ENCODE measurements at regions not wholly inside any gene's neighbourhood (a gene's known extent, or its start where the extent isn't known, plus 50 kb on each side); places are given as distances from the start of the nearest gene placed in this dataset.
"Not testable (repeated sequence)": the region's sequence is repeated elsewhere in the genome, so short reads cannot be mapped to it uniquely, and the experiment has no call there.

DNA sequence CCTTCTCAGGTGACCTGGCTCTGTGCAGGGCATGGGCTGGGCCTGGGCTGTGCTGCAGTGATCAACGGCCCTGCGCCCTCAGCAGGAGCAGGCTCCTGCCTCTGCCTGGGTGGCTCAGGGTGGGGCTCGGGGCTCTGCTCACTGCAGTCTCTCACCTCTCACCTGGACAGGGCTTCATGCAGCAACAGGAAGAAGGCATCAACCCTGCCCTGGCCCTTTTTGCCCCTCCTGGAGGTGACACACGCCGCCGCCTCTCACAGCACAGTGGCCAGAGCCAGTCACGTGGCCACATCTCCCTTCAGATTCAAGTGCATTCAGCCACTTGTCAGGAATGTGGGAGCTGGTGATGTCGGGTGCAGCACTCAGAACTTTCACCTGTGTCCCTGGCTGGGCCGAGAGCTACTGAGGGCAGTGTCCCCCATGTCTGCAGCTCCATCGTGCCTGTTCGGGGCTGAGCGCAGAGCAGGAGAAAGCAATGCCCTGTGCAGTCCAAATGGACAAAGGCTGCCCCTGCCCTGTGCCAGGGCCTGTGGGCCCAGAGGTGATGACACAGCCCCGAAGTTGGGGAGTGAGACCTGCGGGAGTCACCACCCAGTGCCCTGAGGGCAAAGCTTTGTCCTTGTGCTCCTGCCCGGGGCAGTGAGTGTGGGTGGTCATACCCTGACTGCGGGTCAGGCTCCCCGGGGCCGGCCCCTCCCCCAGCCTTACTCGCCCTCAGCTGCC lies 314.0 kb downstream of the PTPRU start:
- H3K27ac ChIP-seq = no peak overlapping the region
- DNase-seq (ENCODE audit: low spot score) = no peak
- no peaks in the 10 kb centered on the region for H3K79me2 ChIP-seq (ENCODE audit: low read depth)
- no peak overlapping the region for H2AFZ ChIP-seq (replicated peaks)
- H3K4me2 ChIP-seq = no peak overlapping the region
- H3K9ac ChIP-seq = no peak overlapping the region
- no peaks in the 10 kb centered on the region for H3F3A ChIP-seq (ENCODE audit: low read depth)
- H3K4me1 Mint-ChIP-seq = peaks cover 3% of the 10 kb centered on the region
- H3K27me3 ChIP-seq = no peaks in the 10 kb centered on the region
- H4K20me1 ChIP-seq (ENCODE audit: low read depth) = no peaks in the 10 kb centered on the region
- peaks cover 2% of the 10 kb centered on the region for H3K27me3 Mint-ChIP-seq (ENCODE audit: insufficient read depth, low read depth)
- TF ChIP-seq EZH2phosphoT487 (IDR thresholded peaks at IDR 0.05) = no peak
- TF ChIP-seq CTCF (IDR thresholded peaks at IDR 0.05) = no peak
- TF ChIP-seq EZH2 (IDR thresholded peaks at IDR 0.05) = no peak
- no peaks in the 10 kb centered on the region for H3K36me3 ChIP-seq
- no peaks in the 10 kb centered on the region for H3K9me3 Mint-ChIP-seq
- no peak overlapping the region for H3K4me3 Mint-ChIP-seq
- H3K36me3 Mint-ChIP-seq = no peaks in the 10 kb centered on the region
- H3K27ac Mint-ChIP-seq = no peak overlapping the region
- no peaks in the 10 kb centered on the region for H3K9me3 ChIP-seq (ENCODE audit: low read depth)
- no peak overlapping the region for H3K4me3 ChIP-seq
- H3K4me1 ChIP-seq = no peaks in the 10 kb centered on the region

DNA sequence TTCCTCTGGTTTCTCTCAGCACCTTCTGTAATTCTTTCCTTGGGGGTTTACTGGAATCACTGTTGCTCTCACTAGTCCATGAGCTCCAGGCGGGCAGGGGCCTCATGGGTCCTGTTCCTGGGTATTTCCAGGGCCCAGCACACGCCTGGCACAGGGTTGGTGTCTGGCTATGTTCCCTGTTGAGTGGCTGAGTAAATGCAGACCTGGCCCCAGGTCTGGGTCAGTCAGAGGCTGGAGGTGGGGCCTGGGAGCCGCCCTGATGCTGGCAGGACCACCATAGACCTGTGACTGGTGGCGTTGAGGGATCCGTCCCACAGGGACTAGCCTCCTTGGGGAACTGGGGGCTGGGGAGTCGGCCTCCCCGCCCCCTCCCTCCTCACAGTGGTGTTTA lies 313.4 kb downstream of the PTPRU start:
- H3F3A ChIP-seq (ENCODE audit: low read depth); H3K4me3 Mint-ChIP-seq; H3K4me1 Mint-ChIP-seq; H2AFZ ChIP-seq (replicated peaks); H3K36me3 ChIP-seq; DNase-seq (ENCODE audit: low spot score); H3K27ac Mint-ChIP-seq; H3K27me3 Mint-ChIP-seq (ENCODE audit: insufficient read depth, low read depth); H3K4me3 ChIP-seq; H3K9me3 ChIP-seq (ENCODE audit: low read depth); H3K27ac ChIP-seq; H3K27me3 ChIP-seq; H3K4me1 ChIP-seq; H3K9ac ChIP-seq; H3K79me2 ChIP-seq (ENCODE audit: low read depth); H4K20me1 ChIP-seq (ENCODE audit: low read depth); H3K4me2 ChIP-seq; H3K36me3 Mint-ChIP-seq; H3K9me3 Mint-ChIP-seq: not testable (repeated sequence)

GRCh38 chr1:29549001-29549400 lies 312.7 kb downstream of the PTPRU start:
- Histone ChIP-seq H3K36me3 (no peaks in the 10 kb centered on the region), H3K4me1 (no peaks in the 10 kb centered on the region), H3K27me3 (no peaks in the 10 kb centered on the region), H3K9me3 (ENCODE audit: low read depth) (no peaks in the 10 kb centered on the region), H2AFZ (replicated peaks) (no peak overlapping the region), H3K27ac (no peak overlapping the region), H3K9ac (no peak overlapping the region), H3K4me2 (no peak overlapping the region), H3F3A (ENCODE audit: low read depth) (no peaks in the 10 kb centered on the region), H3K79me2 (ENCODE audit: low read depth) (no peaks in the 10 kb centered on the region), H4K20me1 (ENCODE audit: low read depth) (no peaks in the 10 kb centered on the region), H3K4me3 (no peak overlapping the region)
- Mint-ChIP-seq H3K27me3 (ENCODE audit: insufficient read depth, low read depth) (peaks cover 2% of the 10 kb centered on the region), H3K27ac (peak overlapping the region; percentile 83), H3K36me3 (no peaks in the 10 kb centered on the region), H3K9me3 (no peaks in the 10 kb centered on the region), H3K4me3 (no peak overlapping the region), H3K4me1 (peaks cover 3% of the 10 kb centered on the region)
- no peak for DNase-seq (ENCODE audit: low spot score)
- no peak for TF ChIP-seq EZH2phosphoT487 (IDR thresholded peaks at IDR 0.05)
- no peak for TF ChIP-seq EZH2 (IDR thresholded peaks at IDR 0.05)
- no peak for TF ChIP-seq CTCF (IDR thresholded peaks at IDR 0.05)

GRCh38 chr1:29548091-29548490 lies 311.8 kb downstream of the PTPRU start:
- Histone ChIP-seq H3K27ac (no peak overlapping the region), H2AFZ (replicated peaks) (no peak overlapping the region), H3K4me3 (no peak overlapping the region), H3K4me1 (no peaks in the 10 kb centered on the region), H3K79me2 (ENCODE audit: low read depth) (no peaks in the 10 kb centered on the region), H3K27me3 (no peaks in the 10 kb centered on the region), H3K9ac (no peak overlapping the region), H3K4me2 (no peak overlapping the region), H3K9me3 (ENCODE audit: low read depth) (no peaks in the 10 kb centered on the region), H3K36me3 (no peaks in the 10 kb centered on the region), H4K20me1 (ENCODE audit: low read depth) (no peaks in the 10 kb centered on the region), H3F3A (ENCODE audit: low read depth) (no peaks in the 10 kb centered on the region)
- H3K36me3 Mint-ChIP-seq = no peaks in the 10 kb centered on the region
- TF ChIP-seq CTCF (IDR thresholded peaks at IDR 0.05) (no peak), EZH2 (IDR thresholded peaks at IDR 0.05) (no peak), EZH2phosphoT487 (IDR thresholded peaks at IDR 0.05) (no peak)
- H3K4me1 Mint-ChIP-seq = peaks cover 3% of the 10 kb centered on the region
- H3K27ac Mint-ChIP-seq = no peak overlapping the region
- DNase-seq (ENCODE audit: low spot score) = no peak
- no peak overlapping the region for H3K4me3 Mint-ChIP-seq
- no peaks in the 10 kb centered on the region for H3K9me3 Mint-ChIP-seq
- peaks cover 3% of the 10 kb centered on the region for H3K27me3 Mint-ChIP-seq (ENCODE audit: insufficient read depth, low read depth)

Measured in neural progenitor cell (in vitro differentiated cells).